ENCODE measurements at regions not wholly inside any gene's neighbourhood (a gene's known extent, or its start where the extent isn't known, plus 50 kb on each side); places are given as distances from the start of the nearest gene placed in this dataset.

DNA sequence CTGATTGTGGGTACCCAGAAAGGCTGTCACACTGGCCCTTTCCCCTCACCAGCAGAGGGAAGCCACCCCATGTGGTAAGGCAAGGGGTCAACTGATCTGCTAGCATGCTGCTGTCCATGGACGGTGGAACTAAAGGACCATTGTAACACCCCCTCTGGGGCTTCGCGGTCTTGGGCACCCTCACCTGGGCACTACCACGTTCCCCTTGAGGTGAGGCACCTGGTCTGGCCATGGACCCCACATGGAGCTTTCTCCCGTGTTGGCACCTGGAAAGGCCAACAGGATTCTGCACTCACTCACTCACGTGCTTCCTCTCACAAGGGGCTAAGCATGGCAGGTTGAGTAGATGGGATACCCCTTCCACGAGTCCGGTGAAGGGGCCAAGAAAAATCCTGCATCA is 72.0 kb upstream of the RFX3 start:
- TF ChIP-seq, protein P1, sequence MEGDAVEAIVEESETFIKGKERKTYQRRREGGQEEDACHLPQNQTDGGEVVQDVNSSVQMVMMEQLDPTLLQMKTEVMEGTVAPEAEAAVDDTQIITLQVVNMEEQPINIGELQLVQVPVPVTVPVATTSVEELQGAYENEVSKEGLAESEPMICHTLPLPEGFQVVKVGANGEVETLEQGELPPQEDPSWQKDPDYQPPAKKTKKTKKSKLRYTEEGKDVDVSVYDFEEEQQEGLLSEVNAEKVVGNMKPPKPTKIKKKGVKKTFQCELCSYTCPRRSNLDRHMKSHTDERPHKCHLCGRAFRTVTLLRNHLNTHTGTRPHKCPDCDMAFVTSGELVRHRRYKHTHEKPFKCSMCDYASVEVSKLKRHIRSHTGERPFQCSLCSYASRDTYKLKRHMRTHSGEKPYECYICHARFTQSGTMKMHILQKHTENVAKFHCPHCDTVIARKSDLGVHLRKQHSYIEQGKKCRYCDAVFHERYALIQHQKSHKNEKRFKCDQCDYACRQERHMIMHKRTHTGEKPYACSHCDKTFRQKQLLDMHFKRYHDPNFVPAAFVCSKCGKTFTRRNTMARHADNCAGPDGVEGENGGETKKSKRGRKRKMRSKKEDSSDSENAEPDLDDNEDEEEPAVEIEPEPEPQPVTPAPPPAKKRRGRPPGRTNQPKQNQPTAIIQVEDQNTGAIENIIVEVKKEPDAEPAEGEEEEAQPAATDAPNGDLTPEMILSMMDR (IDR thresholded peaks at IDR 0.05): no peak
- no peak for TF ChIP-seq POLR2AphosphoS5 (IDR thresholded peaks at IDR 0.05; ENCODE audit: low read depth, low read length)
- TF ChIP-seq, protein P2, sequence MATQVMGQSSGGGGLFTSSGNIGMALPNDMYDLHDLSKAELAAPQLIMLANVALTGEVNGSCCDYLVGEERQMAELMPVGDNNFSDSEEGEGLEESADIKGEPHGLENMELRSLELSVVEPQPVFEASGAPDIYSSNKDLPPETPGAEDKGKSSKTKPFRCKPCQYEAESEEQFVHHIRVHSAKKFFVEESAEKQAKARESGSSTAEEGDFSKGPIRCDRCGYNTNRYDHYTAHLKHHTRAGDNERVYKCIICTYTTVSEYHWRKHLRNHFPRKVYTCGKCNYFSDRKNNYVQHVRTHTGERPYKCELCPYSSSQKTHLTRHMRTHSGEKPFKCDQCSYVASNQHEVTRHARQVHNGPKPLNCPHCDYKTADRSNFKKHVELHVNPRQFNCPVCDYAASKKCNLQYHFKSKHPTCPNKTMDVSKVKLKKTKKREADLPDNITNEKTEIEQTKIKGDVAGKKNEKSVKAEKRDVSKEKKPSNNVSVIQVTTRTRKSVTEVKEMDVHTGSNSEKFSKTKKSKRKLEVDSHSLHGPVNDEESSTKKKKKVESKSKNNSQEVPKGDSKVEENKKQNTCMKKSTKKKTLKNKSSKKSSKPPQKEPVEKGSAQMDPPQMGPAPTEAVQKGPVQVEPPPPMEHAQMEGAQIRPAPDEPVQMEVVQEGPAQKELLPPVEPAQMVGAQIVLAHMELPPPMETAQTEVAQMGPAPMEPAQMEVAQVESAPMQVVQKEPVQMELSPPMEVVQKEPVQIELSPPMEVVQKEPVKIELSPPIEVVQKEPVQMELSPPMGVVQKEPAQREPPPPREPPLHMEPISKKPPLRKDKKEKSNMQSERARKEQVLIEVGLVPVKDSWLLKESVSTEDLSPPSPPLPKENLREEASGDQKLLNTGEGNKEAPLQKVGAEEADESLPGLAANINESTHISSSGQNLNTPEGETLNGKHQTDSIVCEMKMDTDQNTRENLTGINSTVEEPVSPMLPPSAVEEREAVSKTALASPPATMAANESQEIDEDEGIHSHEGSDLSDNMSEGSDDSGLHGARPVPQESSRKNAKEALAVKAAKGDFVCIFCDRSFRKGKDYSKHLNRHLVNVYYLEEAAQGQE (IDR thresholded peaks at IDR 0.05; ENCODE audit: insufficient read depth in 1 of 2, low read depth in 2 of 2, low read length in 1 of 2): no peak
